SK-N-SH treated with all-trans-retinoic acid at 6 μM for 48 hours (cell line): ENCODE measurements at regions not wholly inside any gene's neighbourhood (a gene's known extent, or its start where the extent isn't known, plus 50 kb on each side); places are given as distances from the start of the nearest gene placed in this dataset.

Source experiments
- ARNTL ChIP-seq: fragments of 450-650 bp; formaldehyde crosslinking; IDR thresholded peaks from 2 replicates; pipeline ENCODE4 v1.5.0; 2020; ENCODE audit warnings: low read depth, mild to moderate bottlenecking, moderate library complexity, borderline replicate concordance
- ESRRG ChIP-seq: fragments of 250-450 bp; sonication (Bioruptor Pico); IDR thresholded peaks from 2 replicates; pipeline ENCODE4 v1.6.1; 2021; ENCODE audit warnings: mild to moderate bottlenecking
- ISL1 ChIP-seq: fragments of 250-450 bp; sonication (Bioruptor Pico); IDR thresholded peaks from 2 replicates; pipeline ENCODE4 v2.1.2; 2022; ENCODE audit warnings: mild to moderate bottlenecking, moderate library complexity
- PPARA ChIP-seq: fragments of 250-450 bp; sonication (Bioruptor Pico); IDR thresholded peaks from 2 replicates; pipeline ENCODE4 v1.5.0; 2020; ENCODE audit warnings: mild to moderate bottlenecking, borderline replicate concordance
- TCF4 ChIP-seq: fragments of 250-450 bp; sonication (Bioruptor Pico); IDR thresholded peaks from 2 replicates; pipeline ENCODE4 v1.8.0; 2021; ENCODE audit warnings: mild to moderate bottlenecking, moderate library complexity, borderline replicate concordance
- ZC3H10 ChIP-seq: fragments of 250-450 bp; sonication (Bioruptor Pico); IDR thresholded peaks from 2 replicates; pipeline ENCODE4 v1.5.1; 2021; ENCODE audit warnings: mild to moderate bottlenecking, moderate library complexity
- ZFP3 ChIP-seq: fragments of 250-450 bp; sonication (Bioruptor Pico); IDR thresholded peaks from 2 replicates; pipeline ENCODE4 v1.5.0; 2020; ENCODE audit warnings: mild to moderate bottlenecking, moderate library complexity
- ZFP30 ChIP-seq: fragments of 450-650 bp; formaldehyde crosslinking; IDR thresholded peaks from 2 replicates; pipeline ENCODE4 v1.5.0; 2022; ENCODE audit warnings: mild to moderate bottlenecking, moderate library complexity
- ZNF565 ChIP-seq: fragments of 450-650 bp; formaldehyde crosslinking; conservative IDR thresholded peaks from 2 replicates; pipeline ENCODE4 v1.5.0; 2020; ENCODE audit warnings: low read depth, mild to moderate bottlenecking, moderate library complexity
- TF ChIP-seq, protein P1 (sequence below): fragments of 250-450 bp; sonication (Bioruptor Pico); IDR thresholded peaks from 2 replicates; pipeline ENCODE4 v1.8.0; 2020; ENCODE audit warnings: mild to moderate bottlenecking, moderate library complexity, borderline replicate concordance
- TF ChIP-seq, protein P2 (sequence below): fragments of 250-450 bp; sonication (Bioruptor Pico); IDR thresholded peaks from 2 replicates; pipeline ENCODE4 v1.5.0; 2020; ENCODE audit warnings: mild to moderate bottlenecking, moderate library complexity
- TF ChIP-seq, protein P3 (sequence below): fragments of 250-450 bp; sonication (Bioruptor Pico); IDR thresholded peaks from 2 replicates; pipeline ENCODE4 v1.5.1; 2020; ENCODE audit warnings: low read depth, mild to moderate bottlenecking, moderate library complexity

DNA sequence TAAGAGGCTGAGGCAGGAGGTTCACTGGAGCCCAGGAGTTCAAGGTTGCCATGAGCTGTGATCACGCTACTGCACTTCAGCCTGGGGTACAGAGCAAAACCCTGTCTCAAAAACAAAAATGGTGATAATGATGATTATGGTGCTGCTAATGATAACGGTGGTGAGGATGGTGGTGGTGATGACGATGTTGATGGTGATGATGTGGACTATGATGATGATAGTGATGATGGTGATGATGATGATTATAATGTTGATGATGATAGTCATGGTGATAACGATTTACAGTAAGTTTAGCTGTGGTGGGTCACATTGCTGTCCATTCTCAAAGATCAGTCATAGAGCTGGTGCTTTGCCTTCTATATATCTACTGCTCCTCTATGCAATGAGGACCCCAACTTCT lies 1340.6 kb downstream of the UQCRFS1 start:
- TF ChIP-seq, protein P1, sequence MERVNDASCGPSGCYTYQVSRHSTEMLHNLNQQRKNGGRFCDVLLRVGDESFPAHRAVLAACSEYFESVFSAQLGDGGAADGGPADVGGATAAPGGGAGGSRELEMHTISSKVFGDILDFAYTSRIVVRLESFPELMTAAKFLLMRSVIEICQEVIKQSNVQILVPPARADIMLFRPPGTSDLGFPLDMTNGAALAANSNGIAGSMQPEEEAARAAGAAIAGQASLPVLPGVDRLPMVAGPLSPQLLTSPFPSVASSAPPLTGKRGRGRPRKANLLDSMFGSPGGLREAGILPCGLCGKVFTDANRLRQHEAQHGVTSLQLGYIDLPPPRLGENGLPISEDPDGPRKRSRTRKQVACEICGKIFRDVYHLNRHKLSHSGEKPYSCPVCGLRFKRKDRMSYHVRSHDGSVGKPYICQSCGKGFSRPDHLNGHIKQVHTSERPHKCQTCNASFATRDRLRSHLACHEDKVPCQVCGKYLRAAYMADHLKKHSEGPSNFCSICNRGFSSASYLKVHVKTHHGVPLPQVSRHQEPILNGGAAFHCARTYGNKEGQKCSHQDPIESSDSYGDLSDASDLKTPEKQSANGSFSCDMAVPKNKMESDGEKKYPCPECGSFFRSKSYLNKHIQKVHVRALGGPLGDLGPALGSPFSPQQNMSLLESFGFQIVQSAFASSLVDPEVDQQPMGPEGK (CRISPR knock-in tag), result no peak
- TF ChIP-seq PPARA (CRISPR knock-in tag) (no peak), ZFP30 (CRISPR knock-in tag) (no peak), ZFP3 (CRISPR knock-in tag) (no peak), ARNTL (CRISPR knock-in tag) (no peak), TCF4 (no peak), ZC3H10 (CRISPR knock-in tag) (no peak), ISL1 (CRISPR knock-in tag) (no peak), ESRRG (CRISPR knock-in tag) (no peak), ZNF565 (CRISPR knock-in tag) (no peak)
- TF ChIP-seq, protein P2, sequence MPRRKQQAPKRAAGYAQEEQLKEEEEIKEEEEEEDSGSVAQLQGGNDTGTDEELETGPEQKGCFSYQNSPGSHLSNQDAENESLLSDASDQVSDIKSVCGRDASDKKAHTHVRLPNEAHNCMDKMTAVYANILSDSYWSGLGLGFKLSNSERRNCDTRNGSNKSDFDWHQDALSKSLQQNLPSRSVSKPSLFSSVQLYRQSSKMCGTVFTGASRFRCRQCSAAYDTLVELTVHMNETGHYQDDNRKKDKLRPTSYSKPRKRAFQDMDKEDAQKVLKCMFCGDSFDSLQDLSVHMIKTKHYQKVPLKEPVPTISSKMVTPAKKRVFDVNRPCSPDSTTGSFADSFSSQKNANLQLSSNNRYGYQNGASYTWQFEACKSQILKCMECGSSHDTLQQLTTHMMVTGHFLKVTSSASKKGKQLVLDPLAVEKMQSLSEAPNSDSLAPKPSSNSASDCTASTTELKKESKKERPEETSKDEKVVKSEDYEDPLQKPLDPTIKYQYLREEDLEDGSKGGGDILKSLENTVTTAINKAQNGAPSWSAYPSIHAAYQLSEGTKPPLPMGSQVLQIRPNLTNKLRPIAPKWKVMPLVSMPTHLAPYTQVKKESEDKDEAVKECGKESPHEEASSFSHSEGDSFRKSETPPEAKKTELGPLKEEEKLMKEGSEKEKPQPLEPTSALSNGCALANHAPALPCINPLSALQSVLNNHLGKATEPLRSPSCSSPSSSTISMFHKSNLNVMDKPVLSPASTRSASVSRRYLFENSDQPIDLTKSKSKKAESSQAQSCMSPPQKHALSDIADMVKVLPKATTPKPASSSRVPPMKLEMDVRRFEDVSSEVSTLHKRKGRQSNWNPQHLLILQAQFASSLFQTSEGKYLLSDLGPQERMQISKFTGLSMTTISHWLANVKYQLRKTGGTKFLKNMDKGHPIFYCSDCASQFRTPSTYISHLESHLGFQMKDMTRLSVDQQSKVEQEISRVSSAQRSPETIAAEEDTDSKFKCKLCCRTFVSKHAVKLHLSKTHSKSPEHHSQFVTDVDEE (CRISPR knock-in tag), result no peak
- TF ChIP-seq, protein P3, sequence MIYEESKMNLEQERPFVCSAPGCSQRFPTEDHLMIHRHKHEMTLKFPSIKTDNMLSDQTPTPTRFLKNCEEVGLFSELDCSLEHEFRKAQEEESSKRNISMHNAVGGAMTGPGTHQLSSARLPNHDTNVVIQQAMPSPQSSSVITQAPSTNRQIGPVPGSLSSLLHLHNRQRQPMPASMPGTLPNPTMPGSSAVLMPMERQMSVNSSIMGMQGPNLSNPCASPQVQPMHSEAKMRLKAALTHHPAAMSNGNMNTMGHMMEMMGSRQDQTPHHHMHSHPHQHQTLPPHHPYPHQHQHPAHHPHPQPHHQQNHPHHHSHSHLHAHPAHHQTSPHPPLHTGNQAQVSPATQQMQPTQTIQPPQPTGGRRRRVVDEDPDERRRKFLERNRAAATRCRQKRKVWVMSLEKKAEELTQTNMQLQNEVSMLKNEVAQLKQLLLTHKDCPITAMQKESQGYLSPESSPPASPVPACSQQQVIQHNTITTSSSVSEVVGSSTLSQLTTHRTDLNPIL (CRISPR knock-in tag), result no peak
